ENCODE measurements at regions not wholly inside any gene's neighbourhood (a gene's known extent, or its start where the extent isn't known, plus 50 kb on each side); places are given as distances from the start of the nearest gene placed in this dataset.

- no peak for DNase-seq (ENCODE audit: extremely low read depth, low read depth)
- no peak for TF ChIP-seq CTCF (IDR thresholded peaks at IDR 0.05; ENCODE audit: low read depth, low read length)
These were observed 342.3 kb downstream of the MED10 start for GRCh38 chr5:6036006-6036405.

GRCh38 chr5:6029811-6030271 lies 348.5 kb downstream of the MED10 start:
- TF ChIP-seq CTCF (IDR thresholded peaks at IDR 0.05; ENCODE audit: low read depth, low read length) = no peak
- no peak for DNase-seq (ENCODE audit: extremely low read depth, low read depth)

GRCh38 chr5:6026766-6027406 lies 351.5 kb downstream of the MED10 start:
- no peak for DNase-seq (ENCODE audit: extremely low read depth, low read depth)
- TF ChIP-seq CTCF (IDR thresholded peaks at IDR 0.05; ENCODE audit: low read depth, low read length) = no peak

- TF ChIP-seq CTCF (IDR thresholded peaks at IDR 0.05; ENCODE audit: low read depth, low read length) = no peak
These were observed 358.7 kb downstream of the MED10 start for GRCh38 chr5:6019612-6020011.

GRCh38 chr5:6013506-6013905 lies 364.8 kb downstream of the MED10 start:
- TF ChIP-seq CTCF (IDR thresholded peaks at IDR 0.05; ENCODE audit: low read depth, low read length) = no peak
- DNase-seq (ENCODE audit: extremely low read depth, low read depth) = no peak

More at GRCh38 chr5:6019612-6020011, 358.7 kb downstream of the MED10 start:
- DNase-seq (ENCODE audit: extremely low read depth, low read depth) = no peak

- DNase-seq (ENCODE audit: extremely low read depth, low read depth) = no peak
- TF ChIP-seq CTCF (IDR thresholded peaks at IDR 0.05; ENCODE audit: low read depth, low read length) = no peak
These were observed 367.1 kb downstream of the MED10 start for GRCh38 chr5:6011199-6011598.

- TF ChIP-seq CTCF (IDR thresholded peaks at IDR 0.05; ENCODE audit: low read depth, low read length) = no peak
- no peak for DNase-seq (ENCODE audit: extremely low read depth, low read depth)
These were observed 371.5 kb downstream of the MED10 start for GRCh38 chr5:6006838-6007314.
